ENCODE measurements at regions not wholly inside any gene's neighbourhood (a gene's known extent, or its start where the extent isn't known, plus 50 kb on each side); places are given as distances from the start of the nearest gene placed in this dataset.
A peak's percentile ranks its signal among the peaks of the same experiment; 100 is the strongest.

- H2AFZ ChIP-seq = peak overlapping the region; percentile 64
- H4K20me1 ChIP-seq (ENCODE audit: insufficient read depth, poor library complexity, severe bottlenecking) = no peaks in the 10 kb centered on the region
- peaks cover 11% of the 10 kb centered on the region for H3K4me1 ChIP-seq (ENCODE audit: insufficient read depth)
- no peak for DNase-seq (ENCODE audit: low spot score)
- H3K9me2 ChIP-seq (replicated peaks; ENCODE audit: insufficient read depth) = no peaks in the 10 kb centered on the region
- H3K36me3 ChIP-seq (replicated peaks; ENCODE audit: insufficient read depth, low read depth) = no peaks in the 10 kb centered on the region
- peaks cover 29% of the 10 kb centered on the region for H3K27me3 ChIP-seq
- no peak overlapping the region for H3K27ac ChIP-seq
- TF ChIP-seq EZH2phosphoT487 (IDR thresholded peaks at IDR 0.05; ENCODE audit: low read depth, severe bottlenecking, unreplicated experiment) = no peak
- no peak for TF ChIP-seq EZH2 (IDR thresholded peaks at IDR 0.05; ENCODE audit: borderline replicate concordance)
- TF ChIP-seq, protein P1, sequence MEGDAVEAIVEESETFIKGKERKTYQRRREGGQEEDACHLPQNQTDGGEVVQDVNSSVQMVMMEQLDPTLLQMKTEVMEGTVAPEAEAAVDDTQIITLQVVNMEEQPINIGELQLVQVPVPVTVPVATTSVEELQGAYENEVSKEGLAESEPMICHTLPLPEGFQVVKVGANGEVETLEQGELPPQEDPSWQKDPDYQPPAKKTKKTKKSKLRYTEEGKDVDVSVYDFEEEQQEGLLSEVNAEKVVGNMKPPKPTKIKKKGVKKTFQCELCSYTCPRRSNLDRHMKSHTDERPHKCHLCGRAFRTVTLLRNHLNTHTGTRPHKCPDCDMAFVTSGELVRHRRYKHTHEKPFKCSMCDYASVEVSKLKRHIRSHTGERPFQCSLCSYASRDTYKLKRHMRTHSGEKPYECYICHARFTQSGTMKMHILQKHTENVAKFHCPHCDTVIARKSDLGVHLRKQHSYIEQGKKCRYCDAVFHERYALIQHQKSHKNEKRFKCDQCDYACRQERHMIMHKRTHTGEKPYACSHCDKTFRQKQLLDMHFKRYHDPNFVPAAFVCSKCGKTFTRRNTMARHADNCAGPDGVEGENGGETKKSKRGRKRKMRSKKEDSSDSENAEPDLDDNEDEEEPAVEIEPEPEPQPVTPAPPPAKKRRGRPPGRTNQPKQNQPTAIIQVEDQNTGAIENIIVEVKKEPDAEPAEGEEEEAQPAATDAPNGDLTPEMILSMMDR (IDR thresholded peaks at IDR 0.05; ENCODE audit: poor library complexity) = no peak
- peaks cover 7% of the 10 kb centered on the region for H3K79me2 ChIP-seq
- H3K4me2 ChIP-seq = peak overlapping the region; percentile 98
- WGBS (ENCODE audit: low lambda C conversion rate, missing lambda C conversion rate) = 32% methylated on average over 7 of the region's 7 CpGs
- H3K9me3 ChIP-seq (ENCODE audit: low read depth) = no peaks in the 10 kb centered on the region
- H3K4me3 ChIP-seq = peak overlapping the region; percentile 90
Observed at GRCh38 chr9:110047232-110047954, 160.6 kb downstream of the C9orf152 start.

GRCh38 chr9:110047955-110048402 is 160.0 kb downstream of the C9orf152 start:
- H3K4me1 ChIP-seq (ENCODE audit: insufficient read depth) = peaks cover 11% of the 10 kb centered on the region
- peak overlapping the region; percentile 36 for H3K27ac ChIP-seq
- no peaks in the 10 kb centered on the region for H3K9me2 ChIP-seq (replicated peaks; ENCODE audit: insufficient read depth)
- peaks cover 35% of the 10 kb centered on the region for H3K27me3 ChIP-seq
- DNase-seq (ENCODE audit: low spot score) = peak; percentile 40
- peak overlapping the region; percentile 64 for H2AFZ ChIP-seq
- H3K9me3 ChIP-seq (ENCODE audit: low read depth) = no peaks in the 10 kb centered on the region
- no peaks in the 10 kb centered on the region for H3K36me3 ChIP-seq (replicated peaks; ENCODE audit: insufficient read depth, low read depth)
- H3K4me3 ChIP-seq = peak overlapping the region; percentile 90
- no peak for TF ChIP-seq EZH2 (IDR thresholded peaks at IDR 0.05; ENCODE audit: borderline replicate concordance)
- H3K4me2 ChIP-seq = peak overlapping the region; percentile 98
- 2% methylated on average over 27 of the region's 27 CpGs for WGBS (ENCODE audit: low lambda C conversion rate, missing lambda C conversion rate)
- H4K20me1 ChIP-seq (ENCODE audit: insufficient read depth, poor library complexity, severe bottlenecking) = no peaks in the 10 kb centered on the region
- H3K79me2 ChIP-seq = peaks cover 13% of the 10 kb centered on the region

DNA sequence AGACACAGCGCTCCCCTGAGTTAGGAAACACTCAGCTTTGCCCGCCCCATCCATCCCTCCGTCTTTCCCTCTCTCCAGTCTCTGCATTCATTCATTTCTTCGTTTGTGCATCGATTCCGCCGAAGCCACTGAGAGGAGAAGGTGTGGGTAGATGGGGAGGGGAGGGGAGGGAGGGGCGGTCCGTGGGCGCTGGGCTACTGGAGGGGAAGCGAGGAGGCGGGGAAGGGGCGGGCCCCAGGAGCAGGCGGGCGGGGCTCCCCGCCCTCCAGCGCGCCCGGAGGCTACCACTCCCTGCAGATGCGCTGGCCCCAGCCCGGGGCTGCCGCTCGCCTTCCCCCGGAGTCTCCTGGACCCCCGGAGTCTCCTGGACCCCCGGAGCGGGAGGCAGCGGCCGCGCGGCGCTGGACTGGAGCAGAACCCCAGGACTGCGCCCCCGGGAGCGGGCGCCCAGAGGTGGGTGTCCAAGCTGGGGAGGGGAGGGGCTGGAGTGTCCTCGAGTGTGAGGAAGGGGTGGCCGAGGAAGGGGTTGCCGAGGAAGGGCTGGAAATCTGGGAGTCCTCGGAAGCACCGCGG is 159.5 kb downstream of the C9orf152 start:
- DNase-seq (ENCODE audit: low spot score) = peak; percentile 86
- Histone ChIP-seq H3K27ac (peak overlapping the region; percentile 69), H4K20me1 (ENCODE audit: insufficient read depth, poor library complexity, severe bottlenecking) (no peaks in the 10 kb centered on the region), H3K27me3 (peaks cover 36% of the 10 kb centered on the region), H3K9me3 (ENCODE audit: low read depth) (no peaks in the 10 kb centered on the region), H3K4me3 (peak overlapping the region; percentile 90), H3K4me1 (ENCODE audit: insufficient read depth) (peaks cover 11% of the 10 kb centered on the region), H3K79me2 (peaks cover 14% of the 10 kb centered on the region), H3K36me3 (replicated peaks; ENCODE audit: insufficient read depth, low read depth) (no peaks in the 10 kb centered on the region), H3K4me2 (peak overlapping the region; percentile 98), H3K9me2 (replicated peaks; ENCODE audit: insufficient read depth) (no peaks in the 10 kb centered on the region), H2AFZ (peak overlapping the region; percentile 74)
- no peak for TF ChIP-seq EZH2 (IDR thresholded peaks at IDR 0.05; ENCODE audit: borderline replicate concordance)
- TF ChIP-seq, protein P1 (IDR thresholded peaks at IDR 0.05; ENCODE audit: poor library complexity) = no peak
- TF ChIP-seq EZH2phosphoT487 (IDR thresholded peaks at IDR 0.05; ENCODE audit: low read depth, severe bottlenecking, unreplicated experiment) = no peak
- WGBS (ENCODE audit: low lambda C conversion rate, missing lambda C conversion rate) = 1% methylated on average over 18 of the region's 42 CpGs

Measured in hepatocyte (in vitro differentiated cells).